Loucy (cell line): ENCODE measurements at regions not wholly inside any gene's neighbourhood (a gene's known extent, or its start where the extent isn't known, plus 50 kb on each side); places are given as distances from the start of the nearest gene placed in this dataset.

Experiments
- CTCF ChIP-seq: fragments of 200-600 bp; sonication (generic); conservative IDR thresholded peaks from 2 replicates; pipeline ENCODE4 v1.5.1; 2014; ENCODE audit warnings: mild to moderate bottlenecking, antibody characterized with exemption, low read length
- EZH2phosphoT487 ChIP-seq: fragments of 200-600 bp; IDR thresholded peaks from 2 replicates; pipeline ENCODE4 v1.6.1; 2018; ENCODE audit warnings: antibody characterized with exemption, mild to moderate bottlenecking, moderate library complexity, borderline replicate concordance

- TF ChIP-seq CTCF (no peak), EZH2phosphoT487 (no peak)
Observed at GRCh38 chr1:72636631-72637030, 354.3 kb upstream of the NEGR1 start.
